ENCODE measurements at regions not wholly inside any gene's neighbourhood (a gene's known extent, or its start where the extent isn't known, plus 50 kb on each side); places are given as distances from the start of the nearest gene placed in this dataset.

DNA sequence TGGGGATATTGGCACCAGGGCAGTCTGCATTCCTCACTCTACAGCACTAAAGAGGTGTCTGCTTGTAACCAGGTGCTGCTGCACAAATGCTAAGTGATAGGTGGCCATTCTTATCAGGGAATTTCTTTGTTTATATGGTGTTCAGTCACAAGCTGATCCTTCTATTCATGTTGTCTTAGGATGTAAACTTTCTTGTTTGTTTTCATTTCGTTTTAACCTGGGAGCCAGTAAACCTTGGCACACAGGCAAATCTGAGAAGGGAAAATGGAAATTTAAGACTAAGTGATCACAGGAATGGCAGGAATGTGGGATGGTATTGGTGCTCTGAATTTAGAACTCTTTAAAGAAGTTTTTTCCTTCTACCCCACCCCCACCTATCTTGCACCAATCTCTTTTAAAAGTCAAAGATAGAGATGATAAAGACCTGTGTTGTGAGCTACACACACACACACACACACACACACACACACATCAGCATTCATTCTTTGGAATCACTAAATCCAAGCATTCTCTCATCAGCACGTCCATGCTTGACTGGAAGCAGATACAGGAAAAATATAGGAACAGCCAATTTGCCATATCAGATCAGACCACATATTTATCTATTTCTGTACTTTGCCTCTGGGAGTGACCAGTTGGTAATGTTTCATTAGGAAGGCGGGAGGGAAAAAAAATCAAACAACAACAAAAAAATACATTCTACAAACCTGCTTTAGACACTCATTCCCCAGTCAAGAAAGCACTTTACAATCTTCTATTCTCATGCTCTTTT, 451.4 kb upstream of the ADGRL2 start:
- H3K27me3 ChIP-seq, result no peaks in the 10 kb centered on the region
- no peak overlapping the region for H3K27ac ChIP-seq
- no peaks in the 10 kb centered on the region for H3K9me3 ChIP-seq
- H3K4me1 ChIP-seq, result no peaks in the 10 kb centered on the region
- no peak for DNase-seq
- TF ChIP-seq, protein P1, sequence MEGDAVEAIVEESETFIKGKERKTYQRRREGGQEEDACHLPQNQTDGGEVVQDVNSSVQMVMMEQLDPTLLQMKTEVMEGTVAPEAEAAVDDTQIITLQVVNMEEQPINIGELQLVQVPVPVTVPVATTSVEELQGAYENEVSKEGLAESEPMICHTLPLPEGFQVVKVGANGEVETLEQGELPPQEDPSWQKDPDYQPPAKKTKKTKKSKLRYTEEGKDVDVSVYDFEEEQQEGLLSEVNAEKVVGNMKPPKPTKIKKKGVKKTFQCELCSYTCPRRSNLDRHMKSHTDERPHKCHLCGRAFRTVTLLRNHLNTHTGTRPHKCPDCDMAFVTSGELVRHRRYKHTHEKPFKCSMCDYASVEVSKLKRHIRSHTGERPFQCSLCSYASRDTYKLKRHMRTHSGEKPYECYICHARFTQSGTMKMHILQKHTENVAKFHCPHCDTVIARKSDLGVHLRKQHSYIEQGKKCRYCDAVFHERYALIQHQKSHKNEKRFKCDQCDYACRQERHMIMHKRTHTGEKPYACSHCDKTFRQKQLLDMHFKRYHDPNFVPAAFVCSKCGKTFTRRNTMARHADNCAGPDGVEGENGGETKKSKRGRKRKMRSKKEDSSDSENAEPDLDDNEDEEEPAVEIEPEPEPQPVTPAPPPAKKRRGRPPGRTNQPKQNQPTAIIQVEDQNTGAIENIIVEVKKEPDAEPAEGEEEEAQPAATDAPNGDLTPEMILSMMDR (IDR thresholded peaks at IDR 0.05), result no peak
- ATAC-seq, result no peak
- no peak overlapping the region for H3K4me3 ChIP-seq
- H3K36me3 ChIP-seq, result no peaks in the 10 kb centered on the region
- intact Hi-C loops (cut with DNase I), result no loop called here

DNA sequence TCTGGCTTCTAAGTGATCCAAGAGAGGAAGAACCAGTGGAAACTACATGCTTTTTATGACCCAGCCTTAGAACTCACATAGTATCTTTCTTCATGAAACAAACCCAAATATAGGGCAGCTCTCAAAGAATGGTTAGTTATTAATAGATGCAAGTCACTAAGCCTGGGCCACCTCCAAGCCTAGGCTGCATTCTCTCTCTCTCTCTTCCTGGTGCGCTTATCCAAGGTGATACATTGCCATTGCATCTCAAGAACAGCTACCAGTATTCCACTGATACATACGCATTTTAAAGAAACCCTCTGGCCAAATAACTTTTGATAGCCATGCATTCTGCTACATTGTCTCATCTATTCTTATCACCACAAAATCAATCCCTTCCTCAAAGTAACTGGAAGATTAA, 455.6 kb upstream of the ADGRL2 start:
- H3K27ac ChIP-seq, result no peak overlapping the region
- H3K27me3 ChIP-seq, result no peaks in the 10 kb centered on the region
- DNase-seq, result no peak
- H3K36me3 ChIP-seq, result no peaks in the 10 kb centered on the region
- intact Hi-C loops (cut with DNase I), result no loop called here
- H3K4me3 ChIP-seq, result no peak overlapping the region
- H3K9me3 ChIP-seq, result no peaks in the 10 kb centered on the region
- ATAC-seq, result no peak
- H3K4me1 ChIP-seq, result no peaks in the 10 kb centered on the region
- TF ChIP-seq, protein P1 (IDR thresholded peaks at IDR 0.05), result no peak

DNA sequence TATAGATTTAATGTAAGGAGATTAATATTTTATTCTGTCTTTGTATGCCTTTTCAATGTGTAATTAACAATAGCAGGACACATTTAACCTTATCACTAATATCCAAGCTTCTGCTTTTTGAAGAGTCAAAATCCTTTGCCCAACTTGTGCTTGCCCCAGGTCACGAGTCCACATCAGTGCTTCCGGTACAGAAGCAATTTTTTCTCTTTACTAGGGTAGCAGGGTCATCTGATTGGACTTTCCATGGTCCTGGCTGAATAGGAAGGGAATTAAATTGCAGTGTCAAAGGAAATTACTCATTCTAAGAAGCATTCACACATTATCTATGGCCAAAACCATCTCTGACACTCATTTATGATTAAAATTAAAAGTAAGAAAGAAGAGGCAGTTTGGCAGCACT, 460.5 kb upstream of the ADGRL2 start:
- intact Hi-C loops (cut with DNase I), result no loop called here
- no peaks in the 10 kb centered on the region for H3K27me3 ChIP-seq
- no peak overlapping the region for H3K4me3 ChIP-seq
- no peaks in the 10 kb centered on the region for H3K9me3 ChIP-seq
- DNase-seq (no peak), ATAC-seq (no peak)
- no peaks in the 10 kb centered on the region for H3K4me1 ChIP-seq
- TF ChIP-seq, protein P1 (IDR thresholded peaks at IDR 0.05), result no peak
- H3K36me3 ChIP-seq, result no peaks in the 10 kb centered on the region
- H3K27ac ChIP-seq, result no peak overlapping the region

DNA sequence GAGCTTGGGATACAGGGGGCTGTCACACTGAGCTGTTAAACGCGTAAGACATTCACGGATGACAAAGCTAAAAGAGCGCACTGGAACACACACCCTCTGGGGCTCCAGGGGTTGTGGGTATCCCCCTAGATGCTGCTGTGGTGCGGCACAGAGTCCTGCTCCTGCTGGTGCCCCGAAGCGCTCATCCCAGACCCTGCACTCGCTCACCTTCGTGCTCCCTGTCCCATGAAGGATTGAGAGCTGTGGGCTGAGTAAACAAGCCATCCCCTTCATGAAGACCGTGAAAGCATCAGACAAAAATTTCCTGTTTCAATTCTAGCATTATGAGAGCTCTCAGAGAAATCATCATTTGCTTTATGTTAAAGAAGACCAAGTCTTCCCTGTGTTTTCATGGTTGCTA, 463.5 kb upstream of the ADGRL2 start:
- TF ChIP-seq, protein P1 (IDR thresholded peaks at IDR 0.05), result no peak
- Histone ChIP-seq H3K4me1 (no peaks in the 10 kb centered on the region), H3K27me3 (no peaks in the 10 kb centered on the region), H3K27ac (no peak overlapping the region), H3K9me3 (no peaks in the 10 kb centered on the region), H3K36me3 (no peaks in the 10 kb centered on the region), H3K4me3 (no peak overlapping the region)
- intact Hi-C loops (cut with DNase I), result no loop called here
- DNase-seq (no peak), ATAC-seq (peak; percentile 30)

DNA sequence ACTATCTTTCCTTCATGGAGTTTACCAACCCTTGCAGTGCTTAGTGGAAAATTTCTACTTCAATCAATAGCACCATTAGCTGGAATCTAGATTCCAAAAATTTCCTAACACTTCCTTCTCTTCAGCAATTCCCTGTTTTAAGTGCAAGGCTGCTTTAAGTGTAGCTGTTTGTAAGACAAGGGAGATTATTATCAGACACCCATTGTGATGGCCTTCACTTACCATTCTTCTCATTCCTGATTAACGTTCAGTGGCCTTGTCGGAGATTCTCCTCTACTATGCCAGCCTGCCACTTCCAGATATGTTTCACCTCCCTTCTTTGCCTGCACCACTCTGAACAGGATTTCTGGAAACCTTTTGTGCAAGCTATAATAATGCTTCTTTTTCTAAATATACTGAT, 464.9 kb upstream of the ADGRL2 start:
- no peak for ATAC-seq
- intact Hi-C loops (cut with DNase I), result no loop called here
- no peaks in the 10 kb centered on the region for H3K27me3 ChIP-seq
- TF ChIP-seq, protein P1 (IDR thresholded peaks at IDR 0.05), result no peak
- no peak overlapping the region for H3K4me3 ChIP-seq
- no peaks in the 10 kb centered on the region for H3K4me1 ChIP-seq
- H3K36me3 ChIP-seq, result no peaks in the 10 kb centered on the region
- H3K27ac ChIP-seq, result no peak overlapping the region
- no peak for DNase-seq
- H3K9me3 ChIP-seq, result no peaks in the 10 kb centered on the region

DNA sequence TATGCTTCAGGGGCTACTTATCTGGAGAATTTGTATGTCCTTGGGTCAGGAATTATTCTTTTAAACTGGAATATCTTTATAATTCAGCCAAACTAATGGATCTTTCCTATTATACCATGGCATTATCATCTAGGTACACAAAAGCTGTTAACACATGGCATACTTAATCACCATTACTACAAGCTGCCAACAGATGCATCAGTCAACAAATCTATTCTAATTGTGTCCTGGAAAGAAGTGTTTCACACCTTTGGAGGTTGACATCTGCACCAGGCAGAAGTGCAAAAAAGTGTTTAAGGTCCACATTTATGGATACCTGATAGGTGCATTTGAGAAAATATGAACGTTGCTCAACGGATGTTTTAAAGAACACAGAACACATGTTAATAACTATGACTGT, 470.2 kb upstream of the ADGRL2 start:
- no peaks in the 10 kb centered on the region for H3K27me3 ChIP-seq
- no peaks in the 10 kb centered on the region for H3K4me1 ChIP-seq
- H3K27ac ChIP-seq, result no peak overlapping the region
- ATAC-seq (no peak), DNase-seq (no peak)
- intact Hi-C loops (cut with DNase I), result no loop called here
- no peaks in the 10 kb centered on the region for H3K36me3 ChIP-seq
- H3K9me3 ChIP-seq, result no peaks in the 10 kb centered on the region
- no peak overlapping the region for H3K4me3 ChIP-seq
- TF ChIP-seq, protein P1 (IDR thresholded peaks at IDR 0.05), result no peak
